Panc1 (cell line): ENCODE measurements at regions not wholly inside any gene's neighbourhood (a gene's known extent, or its start where the extent isn't known, plus 50 kb on each side); places are given as distances from the start of the nearest gene placed in this dataset.

Experiments
- CTCF ChIP-seq: fragments of 450-650 bp; IDR thresholded peaks from 2 replicates; pipeline ENCODE4 v1.5.1; 2017; ENCODE audit warnings: mild to moderate bottlenecking
- SIN3A ChIP-seq: IDR thresholded peaks from 2 replicates; pipeline ENCODE4 v1.6.1; 2012; ENCODE audit warnings: low read depth, mild to moderate bottlenecking, low read length, moderate library complexity, borderline replicate concordance; ENCODE audit not compliant: insufficient read depth

GRCh38 chr12:90331821-90332220 is 623.2 kb downstream of the CCER1 start:
- TF ChIP-seq CTCF (no peak), SIN3A (no peak)
